ENCODE measurements at regions not wholly inside any gene's neighbourhood (a gene's known extent, or its start where the extent isn't known, plus 50 kb on each side); places are given as distances from the start of the nearest gene placed in this dataset.

DNA sequence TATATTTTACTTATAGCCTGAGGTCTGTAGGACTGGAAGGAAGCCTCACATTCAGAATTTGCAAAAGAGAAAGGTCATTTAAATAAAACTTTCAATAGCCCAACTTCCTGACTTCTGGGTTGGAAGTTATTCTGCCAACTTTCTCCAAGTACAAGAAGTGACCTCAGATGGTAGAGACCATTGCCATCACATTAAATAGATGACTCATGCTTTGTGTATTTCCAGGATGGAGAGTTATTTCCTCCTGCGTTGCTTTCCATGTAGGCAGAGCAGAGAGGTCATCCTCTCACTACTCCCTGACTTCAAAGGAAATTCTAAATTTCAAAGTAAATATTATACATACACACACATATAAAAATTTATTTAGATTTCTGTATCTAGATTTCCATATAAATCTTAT, 73.0 kb upstream of the NR3C2 start:
- DNase-seq = no peak

DNA sequence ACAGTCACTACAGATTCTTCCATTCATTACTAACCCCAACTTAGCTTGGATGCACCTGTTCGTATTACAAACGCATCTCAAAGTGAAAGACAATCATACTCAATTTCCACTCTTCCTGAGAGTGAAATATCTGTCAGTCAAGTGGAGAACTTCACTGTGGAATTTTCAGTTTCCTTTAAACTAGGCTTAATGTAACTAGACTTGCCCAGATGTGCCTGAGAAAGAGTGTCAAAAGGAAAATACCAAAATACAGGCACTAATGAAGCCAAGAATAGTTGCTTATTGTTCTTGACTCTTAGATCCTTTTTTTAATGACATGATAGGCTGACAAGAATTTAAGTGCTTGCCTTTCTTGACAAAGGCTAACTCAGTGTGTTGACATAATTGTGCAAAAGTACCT, 72.4 kb upstream of the NR3C2 start:
- DNase-seq = no peak

DNA sequence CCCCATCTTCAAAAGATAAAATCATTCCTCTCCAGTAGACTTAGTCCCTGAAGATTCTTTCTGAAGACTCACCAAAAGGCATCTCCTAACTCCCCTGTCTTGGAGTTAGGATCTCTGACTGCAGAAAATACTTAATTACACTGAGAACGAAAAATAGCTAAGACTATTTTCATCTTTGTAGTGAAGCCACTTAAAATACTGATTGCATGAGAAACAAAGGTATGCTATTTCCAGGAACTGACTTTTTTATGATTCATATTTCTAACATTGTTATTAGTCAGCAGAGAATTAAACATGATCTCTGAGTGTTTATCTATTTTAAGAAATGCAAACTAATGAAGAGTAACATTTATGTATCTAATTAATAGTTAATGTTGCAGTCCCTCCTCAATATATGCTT, 71.8 kb upstream of the NR3C2 start:
- no peak for DNase-seq

DNA sequence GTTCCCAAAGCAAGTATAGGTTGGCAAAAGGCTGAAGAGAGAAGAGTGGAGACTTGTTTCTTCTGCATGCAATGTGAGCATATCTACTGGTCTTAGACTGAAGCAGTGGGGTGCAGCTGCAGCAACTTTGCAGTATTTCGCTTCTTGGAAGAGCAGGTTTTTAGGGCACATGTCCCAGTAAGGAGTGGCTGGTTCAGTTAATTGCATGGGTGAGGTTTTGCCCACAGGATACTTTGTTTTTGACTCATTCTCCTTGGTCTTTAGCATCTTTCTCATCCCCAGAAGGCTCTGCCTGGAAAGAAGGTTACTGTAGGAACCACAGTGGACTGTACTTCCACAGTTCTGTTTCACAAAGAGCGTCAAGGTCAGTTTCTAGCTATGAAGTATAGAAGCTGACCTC, 68.0 kb upstream of the NR3C2 start:
- DNase-seq = no peak

DNA sequence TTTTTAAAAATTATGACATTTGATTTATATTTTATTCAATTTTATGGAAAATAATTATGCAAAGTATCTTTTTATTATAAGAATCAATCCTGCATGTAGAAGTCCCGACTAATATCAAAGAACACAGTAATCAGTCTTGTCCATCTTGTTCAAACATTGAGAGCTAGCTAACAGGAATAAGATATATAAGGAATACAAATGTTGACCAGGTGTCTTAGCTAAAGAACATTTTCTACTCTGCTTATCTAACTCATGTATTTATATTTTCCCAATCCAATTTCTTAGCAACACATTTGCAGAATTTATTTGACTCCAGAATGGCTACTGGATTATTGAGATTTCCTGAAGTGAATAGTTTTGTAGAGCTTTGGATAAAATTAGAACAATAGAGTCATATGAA, 61.5 kb upstream of the NR3C2 start:
- DNase-seq = no peak

DNA sequence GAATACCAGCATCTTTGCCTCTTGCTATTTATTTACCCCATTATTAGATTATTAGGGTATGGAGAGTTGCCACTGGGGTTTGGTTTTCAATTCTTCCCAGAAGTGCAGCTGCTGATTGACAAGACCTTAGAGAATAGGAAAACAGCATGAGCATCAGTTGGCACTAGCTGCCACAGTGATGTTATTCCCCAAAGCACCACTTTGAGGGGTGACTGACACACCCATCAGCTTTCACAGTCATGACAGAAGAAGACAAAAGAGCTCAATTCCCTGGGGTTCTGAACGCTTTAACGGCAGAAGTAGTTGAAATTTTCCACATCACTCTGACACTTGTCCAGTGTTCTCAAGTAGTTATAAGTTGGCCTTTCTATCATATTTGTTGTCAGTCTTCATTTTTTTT, 55.0 kb upstream of the NR3C2 start:
- DNase-seq = no peak

DNA sequence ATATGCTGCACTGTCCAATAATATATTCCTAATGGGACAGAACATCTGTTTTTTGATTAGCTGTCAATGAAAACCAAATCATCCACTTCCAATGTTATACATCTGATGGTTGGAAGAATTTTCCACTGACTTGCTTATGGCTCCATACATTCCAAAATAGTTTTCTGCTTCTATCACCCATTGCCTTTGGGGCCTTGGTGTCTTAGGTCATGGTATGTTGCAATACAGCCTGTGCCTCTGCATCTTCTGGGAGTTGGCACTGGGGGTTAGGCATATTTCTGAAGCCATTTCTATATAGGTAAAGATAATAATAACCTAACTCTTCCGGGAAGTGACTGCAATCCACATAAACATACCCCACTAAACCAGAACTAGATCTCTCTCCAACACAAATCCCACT, 53.2 kb upstream of the NR3C2 start:
- DNase-seq = no peak
